HEK293T (cell line): ENCODE measurements at regions not wholly inside any gene's neighbourhood (a gene's known extent, or its start where the extent isn't known, plus 50 kb on each side); places are given as distances from the start of the nearest gene placed in this dataset.

Experiments
- ARNT ChIP-seq: fragments of 450-650 bp; IDR thresholded peaks from 2 replicates; pipeline ENCODE4 v1.6.1; 2017; ENCODE audit warnings: mild to moderate bottlenecking
- BHLHE40 ChIP-seq: fragments of 450-650 bp; IDR thresholded peaks from 2 replicates; pipeline ENCODE4 v1.6.1; 2016; ENCODE audit warnings: mild to moderate bottlenecking, moderate library complexity, borderline replicate concordance
- ELF4 ChIP-seq: fragments of 450-650 bp; IDR thresholded peaks from 2 replicates; pipeline ENCODE4 v1.6.1; 2017; ENCODE audit warnings: antibody characterized with exemption
- FOXA1 ChIP-seq: fragments of 450-650 bp; IDR thresholded peaks from 2 replicates; pipeline ENCODE4 v1.6.1; 2016; ENCODE audit warnings: mild to moderate bottlenecking
- FOXK2 ChIP-seq: fragments of 450-650 bp; IDR thresholded peaks from 2 replicates; pipeline ENCODE4 v1.6.1; 2016; ENCODE audit warnings: mild to moderate bottlenecking
- FOXM1 ChIP-seq: fragments of 450-650 bp; IDR thresholded peaks from 2 replicates; pipeline ENCODE4 v1.6.1; 2017; ENCODE audit warnings: mild to moderate bottlenecking, borderline replicate concordance
- L3MBTL2 ChIP-seq: fragments of 450-650 bp; conservative IDR thresholded peaks from 2 replicates; pipeline ENCODE4 v1.6.1; 2016; ENCODE audit warnings: mild to moderate bottlenecking
- LEF1 ChIP-seq: fragments of 450-650 bp; IDR thresholded peaks from 2 replicates; pipeline ENCODE4 v1.6.1; 2017; ENCODE audit warnings: mild to moderate bottlenecking, borderline replicate concordance
- NFRKB ChIP-seq: fragments of 450-650 bp; IDR thresholded peaks from 2 replicates; pipeline ENCODE4 v1.6.1; 2016; ENCODE audit warnings: mild to moderate bottlenecking, moderate library complexity
- SP1 ChIP-seq: fragments of 450-650 bp; IDR thresholded peaks from 2 replicates; pipeline ENCODE4 v1.6.1; 2017
- SUZ12 ChIP-seq: fragments of 450-650 bp; IDR thresholded peaks from 2 replicates; pipeline ENCODE4 v1.6.1; 2016; ENCODE audit warnings: mild to moderate bottlenecking
- TARDBP ChIP-seq: fragments of 450-650 bp; IDR thresholded peaks from 2 replicates; pipeline ENCODE4 v1.6.1; 2016
- TF ChIP-seq, protein P1 (sequence below): fragments of 450-650 bp; IDR thresholded peaks from 2 replicates; pipeline ENCODE4 v1.6.1; 2016

DNA sequence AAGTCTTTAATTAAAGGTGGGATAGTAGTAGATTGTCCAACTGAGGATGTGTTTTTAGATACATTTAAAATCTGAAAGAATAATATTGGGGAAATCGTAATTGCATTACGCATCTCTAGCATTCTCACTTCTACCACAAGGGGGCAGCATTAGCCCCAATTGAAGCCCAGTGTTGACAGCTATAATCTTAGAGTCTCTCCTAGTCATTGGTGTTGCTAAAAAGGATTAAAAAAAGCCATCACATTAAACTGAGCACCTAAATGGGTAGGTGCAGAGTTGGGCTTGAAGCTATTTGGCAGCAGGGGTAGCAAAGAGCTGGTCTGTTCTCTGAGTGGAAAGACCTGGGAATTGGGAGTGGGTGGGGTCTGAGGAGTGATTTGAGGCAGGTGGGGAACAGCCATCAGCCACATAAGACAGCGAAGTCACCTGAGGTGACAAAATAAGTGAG lies 177.2 kb downstream of the OSTF1 start:
- no peak for TF ChIP-seq BHLHE40
- no peak for TF ChIP-seq SUZ12
- TF ChIP-seq, protein P1, sequence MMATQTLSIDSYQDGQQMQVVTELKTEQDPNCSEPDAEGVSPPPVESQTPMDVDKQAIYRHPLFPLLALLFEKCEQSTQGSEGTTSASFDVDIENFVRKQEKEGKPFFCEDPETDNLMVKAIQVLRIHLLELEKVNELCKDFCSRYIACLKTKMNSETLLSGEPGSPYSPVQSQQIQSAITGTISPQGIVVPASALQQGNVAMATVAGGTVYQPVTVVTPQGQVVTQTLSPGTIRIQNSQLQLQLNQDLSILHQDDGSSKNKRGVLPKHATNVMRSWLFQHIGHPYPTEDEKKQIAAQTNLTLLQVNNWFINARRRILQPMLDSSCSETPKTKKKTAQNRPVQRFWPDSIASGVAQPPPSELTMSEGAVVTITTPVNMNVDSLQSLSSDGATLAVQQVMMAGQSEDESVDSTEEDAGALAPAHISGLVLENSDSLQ: no peak
- no peak for TF ChIP-seq SP1
- no peak for TF ChIP-seq ARNT
- TF ChIP-seq NFRKB: no peak
- TF ChIP-seq TARDBP: no peak
- TF ChIP-seq LEF1: no peak
- TF ChIP-seq FOXM1: no peak
- no peak for TF ChIP-seq FOXA1
- TF ChIP-seq FOXK2: no peak
- TF ChIP-seq ELF4: no peak
- TF ChIP-seq L3MBTL2: no peak
